WTC11 (cell line): ENCODE measurements at regions not wholly inside any gene's neighbourhood (a gene's known extent, or its start where the extent isn't known, plus 50 kb on each side); places are given as distances from the start of the nearest gene placed in this dataset.

ENCODE experiments used
- ATAC-seq: fragments of 200-7000 bp; cut with Tn5 transposase; 2 replicates; pipeline ENCODE4 v1.10.0; 2021; ENCODE audit warnings: mild to moderate bottlenecking, moderate library complexity
- CTCF ChIA-PET: fragments of 300-600 bp; sonication (Branson Sonifier 250); formaldehyde crosslinking; loops from one replicate; lab custom pipeline; 2021; ENCODE audit warnings: antibody characterized with exemption; lab: Charles Lee
- POLR2A ChIA-PET: fragments of 350-600 bp; sonication (Branson Sonifier 250); formaldehyde crosslinking; loops from one replicate; lab custom pipeline; 2021; ENCODE audit warnings: antibody characterized with exemption; lab: Charles Lee
- DNase-seq: peaks from one replicate; pipeline ENCODE4 v3.0.0; 2021; ENCODE audit warnings: low spot score
- H3K27ac Mint-ChIP-seq: 2 replicates; pipeline ENCODE4 v1.8.0; 2021; ENCODE audit warnings: mixed read lengths
- H3K27me3 Mint-ChIP-seq: 2 replicates; pipeline ENCODE4 v1.8.0; 2021; ENCODE audit warnings: low read depth, mild to moderate bottlenecking, moderate library complexity, mixed read lengths
- H3K36me3 Mint-ChIP-seq: 2 replicates; pipeline ENCODE4 v1.8.0; 2021; ENCODE audit warnings: mixed read lengths
- H3K4me1 Mint-ChIP-seq: 2 replicates; pipeline ENCODE4 v1.8.0; 2022; ENCODE audit warnings: mixed read lengths
- H3K4me3 Mint-ChIP-seq: 2 replicates; pipeline ENCODE4 v1.8.0; 2021; ENCODE audit warnings: mild to moderate bottlenecking, moderate library complexity, mixed read lengths
- H3K9me3 Mint-ChIP-seq: 2 replicates; pipeline ENCODE4 v1.8.0; 2021; ENCODE audit warnings: mixed read lengths
- AFF4 ChIP-seq: sonication (generic); formaldehyde crosslinking; IDR thresholded peaks from 2 replicates; pipeline ENCODE4 v1.8.1; 2023; ENCODE audit warnings: mild to moderate bottlenecking, missing genetic modification reagents, borderline replicate concordance
- EMX1 ChIP-seq: fragments of 250-450 bp; sonication (Bioruptor Pico); IDR thresholded peaks from 2 replicates; pipeline ENCODE4 v1.8.0; 2021; ENCODE audit warnings: mild to moderate bottlenecking
- ESRRA ChIP-seq: sonication (generic); formaldehyde crosslinking; IDR thresholded peaks from 2 replicates; pipeline ENCODE4 v1.8.1; 2022; ENCODE audit warnings: mild to moderate bottlenecking, missing genetic modification reagents, borderline replicate concordance
- FOXK1 ChIP-seq: sonication (generic); formaldehyde crosslinking; IDR thresholded peaks from 2 replicates; pipeline ENCODE4 v1.8.0; 2022; ENCODE audit warnings: mild to moderate bottlenecking, moderate library complexity, missing genetic modification reagents
- FOXP1 ChIP-seq: sonication (generic); formaldehyde crosslinking; IDR thresholded peaks from 2 replicates; pipeline ENCODE4 v1.8.0; 2022; ENCODE audit warnings: missing genetic modification reagents, mild to moderate bottlenecking, moderate library complexity, borderline replicate concordance
- GABPB1 ChIP-seq: sonication (generic); formaldehyde crosslinking; IDR thresholded peaks from 2 replicates; pipeline ENCODE4 v1.8.1; 2023; ENCODE audit warnings: mild to moderate bottlenecking, missing genetic modification reagents
- GTF2I ChIP-seq: fragments of 250-450 bp; sonication (Bioruptor Pico); conservative IDR thresholded peaks from 2 replicates; pipeline ENCODE4 v1.4.0; 2021; ENCODE audit warnings: mild to moderate bottlenecking
- HMGXB4 ChIP-seq: sonication (generic); formaldehyde crosslinking; IDR thresholded peaks from 2 replicates; pipeline ENCODE4 v1.8.1; 2023; ENCODE audit warnings: mild to moderate bottlenecking, moderate library complexity, missing genetic modification reagents
- JAZF1 ChIP-seq: fragments of 250-450 bp; sonication (Bioruptor Pico); IDR thresholded peaks from 2 replicates; pipeline ENCODE4 v1.9.0; 2021; ENCODE audit warnings: moderate library complexity, mild to moderate bottlenecking, inconsistent platforms
- NFATC4 ChIP-seq: fragments of 250-450 bp; sonication (Bioruptor Pico); IDR thresholded peaks from 2 replicates; pipeline ENCODE4 v1.9.0; 2021; ENCODE audit warnings: mild to moderate bottlenecking
- NR2C2 ChIP-seq: sonication (generic); formaldehyde crosslinking; IDR thresholded peaks from 2 replicates; pipeline ENCODE4 v1.8.0; 2022; ENCODE audit warnings: mild to moderate bottlenecking, missing genetic modification reagents
- STAT6 ChIP-seq: sonication (generic); formaldehyde crosslinking; conservative IDR thresholded peaks from 2 replicates; pipeline ENCODE4 v1.8.1; 2023; ENCODE audit warnings: mild to moderate bottlenecking, low read depth, missing genetic modification reagents, moderate library complexity
- TEAD4 ChIP-seq: sonication (generic); formaldehyde crosslinking; IDR thresholded peaks from 2 replicates; pipeline ENCODE4 v1.8.0; 2022; ENCODE audit warnings: mild to moderate bottlenecking, missing genetic modification reagents
- TP53 ChIP-seq: sonication (generic); formaldehyde crosslinking; IDR thresholded peaks from 2 replicates; pipeline ENCODE4 v1.8.1; 2023; ENCODE audit warnings: mild to moderate bottlenecking, missing genetic modification reagents
- ZNF138 ChIP-seq: sonication (generic); formaldehyde crosslinking; conservative IDR thresholded peaks from 2 replicates; pipeline ENCODE4 v1.8.1; 2022; ENCODE audit warnings: mild to moderate bottlenecking, moderate library complexity, missing genetic modification reagents
- ZNF219 ChIP-seq: sonication (generic); formaldehyde crosslinking; IDR thresholded peaks from 2 replicates; pipeline ENCODE4 v1.8.0; 2023; ENCODE audit warnings: missing genetic modification reagents, mild to moderate bottlenecking, borderline replicate concordance
- ZNF281 ChIP-seq: sonication (generic); formaldehyde crosslinking; IDR thresholded peaks from 2 replicates; pipeline ENCODE4 v1.8.0; 2023; ENCODE audit warnings: mild to moderate bottlenecking, missing genetic modification reagents
- ZNF425 ChIP-seq: fragments of 250-450 bp; sonication (Bioruptor Pico); conservative IDR thresholded peaks from 2 replicates; pipeline ENCODE4 v1.9.0; 2021; ENCODE audit warnings: mild to moderate bottlenecking

- TF ChIP-seq STAT6 (CRISPR knock-in tag) (no peak), ESRRA (CRISPR knock-in tag) (no peak), FOXK1 (CRISPR knock-in tag) (no peak), ZNF425 (CRISPR knock-in tag) (no peak)
Observed at GRCh38 chr4:22313976-22314375, 201.9 kb downstream of the ADGRA3 start (continued).

- no peak for ATAC-seq
Observed at GRCh38 chr4:22312113-22312512, 203.8 kb downstream of the ADGRA3 start.

More at GRCh38 chr4:22312113-22312512, 203.8 kb downstream of the ADGRA3 start:
- CTCF ChIA-PET: interaction anchor here (1.3 to 2.0 kb wide), 2 partner anchors 73 to 523 kb away, joined by 4 to 5 read pairs; no protein-coding TSS in a partner anchor
- Mint-ChIP-seq H3K4me3 (no peak overlapping the region), H3K27ac (no peak overlapping the region), H3K9me3 (no peaks in the 10 kb centered on the region), H3K4me1 (peaks cover 3% of the 10 kb centered on the region; the same call in 1 of the 2 replicates), H3K36me3 (no peaks in the 10 kb centered on the region), H3K27me3 (no peaks in the 10 kb centered on the region)
- POLR2A ChIA-PET: no interaction called here
- no peak for DNase-seq
- TF ChIP-seq GABPB1 (CRISPR knock-in tag) (no peak), JAZF1 (CRISPR knock-in tag) (no peak), ZNF219 (CRISPR knock-in tag) (no peak), HMGXB4 (no peak), TEAD4 (CRISPR knock-in tag) (no peak), ZNF138 (CRISPR knock-in tag) (no peak), FOXP1 (no peak), ZNF281 (no peak), NFATC4 (no peak), AFF4 (no peak), GTF2I (CRISPR knock-in tag) (no peak), EMX1 (CRISPR knock-in tag) (no peak), TP53 (CRISPR knock-in tag) (no peak), NR2C2 (CRISPR knock-in tag) (no peak)
